HG03439 (cell line): ENCODE measurements at regions not wholly inside any gene's neighbourhood (a gene's known extent, or its start where the extent isn't known, plus 50 kb on each side); places are given as distances from the start of the nearest gene placed in this dataset.

ENCODE experiments used
- ATAC-seq: cut with Tn5 transposase; IDR thresholded peaks from one replicate; pipeline ENCODE4 v1.9.1; 2021; ENCODE audit warnings: mild to moderate bottlenecking, moderate library complexity; ENCODE audit not compliant: unreplicated experiment

DNA sequence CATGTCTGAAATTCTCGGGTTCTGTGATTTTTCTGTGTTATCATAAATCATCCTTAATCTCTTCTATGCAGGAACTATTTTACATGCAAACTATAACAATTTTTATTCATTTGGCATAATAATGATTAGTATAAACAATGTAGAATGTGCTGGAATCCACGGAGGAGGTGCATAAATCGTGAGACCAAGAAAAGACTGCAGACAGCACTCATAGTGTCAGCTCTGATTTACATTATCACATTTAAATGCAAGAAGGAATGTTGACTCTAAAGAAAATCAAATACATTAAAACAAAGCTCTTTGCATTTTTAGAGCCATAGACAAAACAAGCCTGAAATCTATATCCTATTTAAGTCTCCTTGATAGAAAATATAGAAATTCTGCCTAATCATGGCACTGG is 501.7 kb upstream of the STXBP6 start:
- no peak for ATAC-seq

DNA sequence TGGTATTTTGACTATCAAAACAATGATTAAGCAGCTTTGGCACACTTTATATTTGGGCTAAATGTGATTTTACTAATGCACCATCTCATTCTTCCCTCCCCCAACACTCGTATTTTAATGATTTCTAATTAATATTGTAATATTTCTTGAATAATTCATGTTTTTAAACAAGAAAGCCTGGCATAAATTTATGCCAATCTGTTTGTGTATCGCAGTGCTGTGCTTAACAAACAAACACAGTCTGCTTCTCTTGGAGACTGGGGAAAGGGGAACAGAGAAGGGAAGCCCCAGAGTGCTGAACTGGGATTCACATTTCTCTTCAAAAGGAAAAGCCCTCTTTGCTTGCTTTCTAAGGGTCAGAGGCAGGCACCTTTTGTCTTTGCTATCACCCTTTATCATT is 496.9 kb upstream of the STXBP6 start:
- no peak for ATAC-seq

DNA sequence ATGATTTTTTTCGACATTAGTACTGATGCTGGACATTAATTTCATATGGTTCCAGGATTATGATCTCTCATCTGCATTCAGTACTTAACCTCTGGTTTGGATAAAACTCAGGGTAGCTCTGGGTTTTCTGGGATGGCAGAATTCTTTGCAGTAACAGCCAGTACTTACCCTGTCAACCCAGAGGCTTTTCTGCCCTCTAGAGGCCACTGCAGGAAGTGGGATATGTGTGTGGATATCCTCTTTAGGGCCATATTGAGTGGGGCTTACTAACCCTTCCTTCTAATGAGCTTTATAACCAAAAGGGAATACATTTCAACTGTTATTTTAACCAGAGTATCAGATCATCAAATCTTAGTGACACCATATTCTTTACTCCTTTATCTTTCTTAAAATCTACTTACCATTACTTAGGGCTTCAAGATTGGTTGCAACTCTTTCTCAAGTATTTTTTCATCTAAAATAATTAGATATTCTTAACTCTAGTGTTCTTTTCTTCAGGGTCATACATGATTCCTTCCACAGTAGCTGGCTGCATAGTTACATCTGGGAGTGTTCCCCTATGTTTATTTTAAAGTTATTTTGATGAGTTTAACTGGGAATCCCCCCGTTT is 488.0 kb upstream of the STXBP6 start:
- ATAC-seq = no peak

DNA sequence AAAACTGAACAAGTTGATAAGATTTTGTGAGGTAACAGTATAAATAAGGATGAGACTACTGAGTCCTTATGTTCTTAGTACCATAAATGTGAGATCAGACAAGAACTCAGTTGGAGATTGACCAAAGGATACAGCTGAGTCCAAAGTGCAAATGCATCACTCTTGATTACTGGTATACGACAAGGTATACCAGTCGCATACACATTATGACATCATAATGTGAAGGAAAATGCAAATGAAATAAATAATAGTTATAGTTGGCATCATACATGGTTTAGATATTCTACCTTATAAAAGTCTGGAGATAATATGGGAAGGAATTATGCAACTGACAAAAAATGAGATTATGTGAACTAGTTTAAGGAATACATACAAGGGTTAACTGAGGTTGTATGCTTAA is 476.3 kb upstream of the STXBP6 start:
- ATAC-seq = no peak

DNA sequence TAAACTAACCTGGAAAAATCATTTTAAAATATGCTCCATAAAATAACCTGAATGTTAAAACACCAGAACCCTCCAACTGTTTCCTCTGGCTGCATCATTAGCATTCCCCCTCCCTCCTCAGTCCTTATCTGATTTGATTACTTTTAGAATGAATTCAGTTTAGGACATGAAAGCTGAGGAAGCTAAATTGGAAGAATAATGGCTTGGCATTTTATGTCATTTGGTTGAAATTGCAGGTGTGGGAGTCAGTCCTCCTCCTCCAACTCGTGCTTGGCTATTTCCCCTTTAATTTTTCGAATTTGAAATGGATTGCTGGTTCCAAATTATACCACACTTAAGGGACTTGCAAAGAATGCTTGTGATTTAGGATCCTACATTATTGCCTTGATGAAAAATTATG is 473.0 kb upstream of the STXBP6 start:
- no peak for ATAC-seq

DNA sequence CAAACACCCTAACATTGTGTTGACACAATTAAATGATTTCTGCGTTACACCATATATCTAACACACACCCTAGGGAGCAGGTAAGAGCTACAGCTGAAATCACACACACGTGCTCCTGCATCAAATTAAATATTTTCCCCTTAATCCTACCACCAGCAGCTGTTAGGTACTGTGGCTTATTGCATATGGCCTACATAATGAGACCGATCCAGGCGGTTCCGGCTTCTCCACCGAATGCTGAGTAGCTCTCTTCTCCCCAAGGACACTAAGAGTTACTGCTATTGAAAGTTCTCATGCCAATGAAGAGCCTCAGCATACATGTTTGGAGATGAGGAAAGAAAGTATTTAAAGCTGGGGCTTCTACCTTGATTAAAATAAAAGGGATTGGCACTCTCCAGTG is 472.2 kb upstream of the STXBP6 start:
- no peak for ATAC-seq

DNA sequence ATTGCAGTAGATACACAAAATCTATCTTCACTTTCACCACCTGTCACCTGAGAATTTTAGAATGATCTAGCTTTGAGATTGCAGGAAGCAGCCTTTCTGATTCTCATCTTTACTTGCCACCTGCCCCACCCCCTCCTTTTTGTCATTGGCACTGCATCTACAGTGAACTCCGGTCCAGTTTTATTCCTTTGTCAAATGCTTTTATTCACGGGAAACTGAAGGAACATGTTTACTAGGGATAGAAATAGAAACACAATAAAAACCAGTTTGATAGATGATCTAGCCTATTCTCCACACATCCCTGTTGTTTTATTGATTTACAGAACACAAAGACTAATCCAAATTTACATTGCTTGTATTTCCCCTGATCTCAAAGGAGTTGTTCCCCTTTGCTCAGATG is 471.7 kb upstream of the STXBP6 start:
- no peak for ATAC-seq

DNA sequence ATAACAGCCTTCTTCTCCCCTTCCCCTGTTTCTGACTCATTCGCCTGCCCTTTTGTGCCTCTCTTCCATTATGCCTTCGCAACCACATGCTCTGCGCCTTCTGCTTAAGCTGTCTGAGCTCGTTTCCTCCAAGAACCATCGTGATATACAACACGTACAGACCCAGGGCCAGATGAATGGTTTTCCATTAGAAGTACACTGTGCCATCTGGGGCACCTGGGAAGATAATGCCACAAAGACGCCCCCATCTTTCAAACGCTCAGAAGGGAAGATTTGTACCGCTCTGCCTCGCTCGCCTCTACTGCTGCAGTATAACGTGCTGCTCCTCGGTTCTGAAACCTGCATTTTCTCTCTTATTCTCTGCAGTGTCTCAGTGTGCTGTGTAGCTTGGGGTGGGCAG is 470.9 kb upstream of the STXBP6 start:
- no peak for ATAC-seq

DNA sequence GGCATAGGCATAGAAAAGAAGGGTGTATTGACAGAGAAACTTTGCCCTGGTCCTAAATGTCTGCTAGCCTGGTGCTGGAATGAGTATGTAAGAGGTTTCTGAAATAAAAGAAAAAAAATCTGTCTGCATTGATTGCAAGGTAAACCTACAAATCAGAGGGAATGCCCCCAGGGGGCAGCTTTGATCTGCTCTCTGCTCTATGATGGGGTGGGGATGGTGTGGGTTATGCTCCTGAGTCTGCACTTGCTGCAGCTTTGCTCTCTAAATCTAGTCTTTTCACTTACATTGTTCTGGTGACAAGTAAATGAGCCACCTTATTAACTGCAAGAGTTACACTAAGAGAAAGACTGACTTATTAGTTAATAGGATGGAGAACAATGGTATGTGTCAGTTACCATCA is 468.4 kb upstream of the STXBP6 start:
- ATAC-seq = no peak

DNA sequence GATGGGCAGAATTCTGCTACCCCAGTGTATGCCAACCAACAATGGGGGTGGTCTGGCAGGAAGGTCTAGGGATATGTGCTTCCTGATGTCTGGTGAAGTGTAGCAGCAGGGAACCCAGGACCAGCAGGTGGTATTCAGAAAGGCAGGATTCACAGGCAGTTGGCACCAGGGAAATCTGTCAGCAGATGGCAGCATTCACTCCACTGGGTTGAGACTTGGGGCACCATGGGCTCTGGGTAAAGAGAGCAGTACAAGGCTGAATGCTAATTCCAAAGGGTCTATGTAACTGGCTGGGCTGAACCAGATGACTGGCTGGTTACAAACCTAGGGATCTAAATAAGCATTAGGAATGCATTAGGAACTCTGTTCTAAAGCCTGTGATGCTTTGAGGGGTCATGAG is 466.9 kb upstream of the STXBP6 start:
- ATAC-seq = no peak

DNA sequence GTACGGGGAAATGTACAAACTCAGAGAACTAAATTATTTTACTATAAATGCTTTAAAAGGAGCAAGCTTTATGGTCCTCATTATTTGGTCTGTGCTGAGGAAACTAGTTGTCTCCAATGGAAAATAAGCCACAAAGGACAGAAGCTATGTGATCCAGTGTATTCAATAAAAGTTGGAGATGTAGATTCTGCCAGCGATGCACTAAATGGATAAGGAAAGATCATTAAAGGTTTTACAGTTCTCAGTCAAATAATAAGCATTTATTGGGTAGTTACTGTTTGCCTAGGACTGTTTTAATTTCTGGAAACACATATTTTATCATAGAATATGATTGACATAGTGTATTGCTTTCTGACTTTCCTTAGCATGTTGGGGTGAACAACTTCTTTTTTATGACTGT is 458.9 kb upstream of the STXBP6 start:
- ATAC-seq = no peak

DNA sequence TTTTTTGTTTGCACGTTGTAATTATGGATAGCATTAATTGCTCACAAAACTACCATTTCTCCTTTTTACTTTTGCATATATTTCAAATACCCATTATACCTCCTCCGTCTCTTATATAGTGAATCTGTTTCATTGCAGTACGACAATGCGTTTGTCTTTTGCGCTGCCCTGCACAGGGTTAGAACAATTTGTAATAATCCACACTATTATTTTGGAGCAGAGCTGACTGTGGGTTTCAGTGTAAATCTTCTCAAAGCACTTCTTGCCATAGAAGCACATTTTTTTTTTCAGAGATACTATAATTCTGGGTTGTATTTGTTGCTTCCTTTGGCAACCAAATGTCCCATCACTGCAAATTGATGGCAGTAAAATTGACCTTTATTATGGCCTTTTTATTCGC is 451.8 kb upstream of the STXBP6 start:
- ATAC-seq = no peak

DNA sequence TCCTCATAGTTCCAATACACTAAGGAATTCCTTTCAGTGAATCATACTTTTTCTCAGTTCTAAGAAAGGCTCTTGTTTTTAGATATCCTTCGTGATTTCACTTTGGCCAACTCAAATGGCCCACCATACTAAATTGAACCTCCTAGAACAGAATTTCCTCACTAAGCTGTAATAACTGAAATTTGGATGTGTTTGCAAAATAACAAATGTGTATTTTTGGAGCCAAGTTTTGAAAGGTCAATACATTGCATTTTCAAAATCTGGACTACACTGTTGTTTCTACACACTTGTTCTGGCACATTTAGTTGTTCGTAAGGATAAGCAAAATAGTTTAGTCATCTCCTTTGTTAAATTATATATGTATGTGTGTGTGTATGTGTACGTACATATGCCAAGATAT is 439.0 kb upstream of the STXBP6 start:
- no peak for ATAC-seq

DNA sequence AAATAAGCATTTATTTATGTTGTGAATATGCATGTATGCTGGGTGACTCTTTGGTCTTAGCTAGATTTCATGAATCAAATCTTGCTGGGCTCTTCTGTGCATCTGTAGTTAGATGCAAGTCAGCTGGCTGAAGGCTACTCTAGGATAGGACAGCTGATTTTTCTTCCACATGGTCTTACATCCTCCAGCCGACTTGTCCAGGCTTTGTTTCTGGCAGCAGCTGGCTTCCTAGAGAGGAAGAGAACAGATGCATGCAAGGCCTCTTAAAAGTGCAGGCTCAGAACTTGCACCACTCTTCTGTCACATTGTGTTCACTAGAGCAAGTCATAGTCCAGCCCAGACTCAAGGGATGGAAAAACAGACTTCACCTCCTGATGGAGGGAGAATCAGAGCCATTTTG is 435.4 kb upstream of the STXBP6 start:
- no peak for ATAC-seq

DNA sequence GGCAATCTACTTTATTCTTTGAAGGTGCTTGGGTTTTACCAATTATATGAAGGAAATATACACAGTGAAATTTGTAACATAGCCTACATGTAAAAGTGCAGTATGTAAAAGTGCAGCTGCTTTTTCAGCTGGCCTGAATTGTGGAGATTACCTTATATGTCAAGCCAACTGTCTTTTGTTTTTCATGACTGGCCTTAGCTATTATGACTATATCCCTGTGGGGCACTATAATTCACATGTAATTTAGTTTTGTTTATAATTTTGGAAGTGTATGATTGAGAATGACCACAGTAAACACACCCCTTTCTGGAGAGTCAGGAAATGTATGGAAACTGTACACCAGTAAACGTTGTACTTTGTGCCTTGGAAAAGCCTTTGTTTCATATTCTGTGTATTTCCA is 435.0 kb upstream of the STXBP6 start:
- no peak for ATAC-seq

DNA sequence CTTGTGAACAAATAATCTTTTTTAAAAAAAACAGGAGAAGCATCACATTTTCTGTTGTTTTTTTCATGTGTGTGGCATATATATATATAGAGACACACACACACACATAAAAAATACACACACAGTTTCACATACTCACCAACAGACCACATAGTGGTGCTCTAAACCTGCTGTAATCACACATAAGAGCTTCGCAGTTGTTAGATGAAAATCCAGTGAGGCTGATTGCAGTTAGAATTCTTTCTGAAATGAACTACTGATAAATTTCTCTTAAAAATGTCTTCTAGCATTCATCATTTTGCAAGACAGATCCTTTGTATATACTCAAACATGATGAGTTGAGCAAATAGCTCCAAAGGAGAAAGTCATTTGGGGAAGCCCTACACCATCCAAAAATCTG is 434.3 kb upstream of the STXBP6 start:
- ATAC-seq = no peak

DNA sequence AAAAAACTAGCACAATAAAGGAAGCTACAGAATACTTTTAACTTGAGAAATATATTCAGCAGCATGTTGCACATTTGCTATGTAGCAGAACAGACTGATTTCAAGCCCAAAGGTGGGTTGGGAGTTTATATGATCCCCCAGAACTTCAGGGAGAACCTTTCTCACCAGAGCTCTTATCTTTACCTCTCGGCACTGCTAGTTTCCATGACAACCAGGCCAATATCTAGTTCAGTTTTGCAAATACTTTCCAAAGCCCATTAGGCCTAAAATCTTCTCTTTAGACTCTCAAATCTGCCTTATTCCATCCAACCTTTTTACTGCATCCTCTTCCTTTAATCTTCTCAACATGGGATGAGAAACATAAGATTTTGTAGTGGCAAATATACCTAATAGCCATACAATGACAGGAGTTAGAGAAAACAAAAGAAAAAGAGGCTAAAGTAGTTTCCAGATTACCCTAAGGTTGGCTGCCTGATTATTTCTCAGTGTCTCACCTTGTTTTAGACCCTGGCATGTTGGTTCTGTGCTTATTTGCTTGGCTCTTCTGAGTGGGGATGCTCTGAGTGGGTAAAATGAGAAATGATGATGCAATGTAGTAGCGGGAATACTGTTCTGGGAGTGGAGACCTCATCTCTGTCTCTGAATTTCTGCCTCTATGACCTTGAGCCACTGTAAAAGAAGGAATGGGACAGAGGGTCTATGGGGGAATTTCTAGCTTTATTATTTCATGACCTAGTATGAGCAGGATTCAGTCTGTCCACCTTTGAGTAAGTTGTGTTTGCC is 427.6 kb upstream of the STXBP6 start:
- no peak for ATAC-seq

DNA sequence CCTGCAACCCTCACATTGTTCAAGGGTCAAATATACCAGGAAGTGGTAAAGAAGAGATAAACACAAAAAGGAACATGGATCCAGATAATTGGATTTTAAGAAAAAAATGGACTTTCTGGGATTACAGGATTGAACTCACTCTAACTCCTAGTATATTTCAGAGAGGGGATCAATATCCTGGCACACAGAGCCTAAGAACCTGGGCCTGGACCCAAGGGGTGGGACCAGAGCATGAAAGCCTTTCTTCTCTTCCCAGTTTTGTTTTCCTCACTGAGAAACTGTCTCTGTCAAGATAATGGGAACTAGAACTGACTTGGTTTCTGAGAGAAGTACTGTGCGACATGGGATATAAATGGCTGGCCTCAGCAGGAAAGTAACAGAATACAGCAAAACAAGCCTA is 422.8 kb upstream of the STXBP6 start:
- ATAC-seq = no peak

DNA sequence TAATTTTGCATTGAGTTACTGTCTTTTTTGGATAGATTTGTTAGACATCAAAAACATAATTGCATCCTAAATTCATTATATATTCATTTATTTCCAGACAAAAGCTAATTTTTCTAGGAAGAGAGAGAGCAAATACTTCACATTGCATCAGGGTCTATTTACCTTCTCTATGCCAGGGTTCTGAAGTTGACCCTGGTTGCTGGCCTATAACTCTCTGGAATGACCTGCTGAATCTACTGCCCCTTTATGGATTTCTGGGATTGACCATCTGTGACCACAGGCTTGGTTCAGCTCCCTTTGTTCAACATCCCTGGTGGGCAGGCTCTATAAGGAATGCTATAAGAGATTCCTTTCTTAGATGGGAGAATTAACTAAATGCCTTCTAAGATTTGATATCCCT is 414.8 kb upstream of the STXBP6 start:
- no peak for ATAC-seq

DNA sequence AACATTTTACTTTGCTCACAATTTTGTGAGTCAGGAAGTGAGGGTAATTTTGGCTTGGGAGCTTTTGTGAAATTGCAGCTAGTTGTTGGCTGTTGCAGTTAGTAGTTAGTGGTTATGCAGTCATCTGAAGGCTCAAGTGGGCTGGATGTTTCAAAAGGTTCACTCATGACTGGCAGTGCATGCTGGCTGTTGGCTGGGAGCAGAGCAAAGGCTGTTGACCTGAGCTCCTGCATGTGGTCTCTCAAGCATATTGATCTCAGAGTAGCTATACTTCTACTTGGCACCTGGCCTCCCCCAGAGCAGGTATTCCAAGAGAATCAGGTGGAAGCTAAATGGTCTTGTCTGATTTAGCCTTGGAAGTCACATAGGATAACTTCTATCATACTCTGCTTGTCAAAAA is 414.1 kb upstream of the STXBP6 start:
- ATAC-seq = no peak

DNA sequence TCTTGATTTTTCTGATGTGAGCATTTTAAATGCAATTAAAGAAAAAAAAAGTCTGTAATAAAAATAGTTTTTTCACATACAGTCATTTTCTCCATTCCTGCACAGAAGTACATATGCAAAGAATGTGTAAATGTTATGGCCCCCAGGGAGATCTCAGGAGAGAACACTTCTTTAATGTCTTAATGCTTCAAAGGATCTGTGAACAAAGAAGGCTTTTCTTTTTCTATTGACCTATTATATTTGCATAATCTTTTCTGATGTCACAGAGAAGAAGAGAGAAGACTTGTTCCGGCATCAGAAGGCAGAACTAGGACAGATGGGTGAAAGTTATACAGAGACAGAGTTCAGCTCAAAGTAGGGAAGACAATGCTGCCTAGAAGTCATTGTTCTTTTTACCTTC is 413.5 kb upstream of the STXBP6 start:
- no peak for ATAC-seq

DNA sequence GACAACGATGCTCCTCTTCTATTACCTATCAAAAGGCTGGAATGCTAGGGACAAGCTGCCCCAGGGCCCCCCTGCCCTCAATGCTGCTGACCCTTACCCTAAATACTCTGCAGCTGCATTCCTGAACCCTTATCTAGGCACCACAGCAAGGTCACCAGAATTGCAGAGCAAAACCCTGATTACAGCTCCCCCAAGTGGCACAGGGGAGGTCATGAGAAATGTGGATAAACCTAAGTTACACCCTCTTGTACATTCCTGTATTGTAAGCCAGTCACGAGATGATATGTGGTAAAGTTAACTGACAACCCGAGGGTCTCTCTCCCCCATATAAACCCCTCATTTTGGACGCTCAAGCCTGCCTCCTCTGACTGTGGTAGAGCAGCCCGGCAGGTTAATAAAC is 411.8 kb upstream of the STXBP6 start:
- ATAC-seq = no peak

DNA sequence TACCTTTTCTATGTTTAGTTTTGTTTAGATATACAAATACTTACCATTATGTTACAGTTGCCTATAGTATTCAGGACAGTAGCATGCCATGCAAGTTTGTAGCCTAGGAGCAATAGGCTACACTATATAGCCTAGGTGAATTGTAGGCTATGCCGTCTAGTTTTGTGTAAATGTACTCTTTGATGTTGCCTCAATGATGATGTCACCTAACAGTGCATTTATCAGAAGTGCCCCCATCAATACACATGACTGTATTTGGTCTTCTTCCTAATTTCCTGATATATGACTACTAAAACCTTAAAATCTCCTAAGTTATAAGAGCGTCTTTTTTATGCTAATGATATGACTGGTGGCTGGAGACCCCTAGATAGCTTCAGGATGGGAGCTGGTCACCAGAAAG is 394.4 kb upstream of the STXBP6 start:
- ATAC-seq = no peak
